NCI-H2171 treated with DMSO at 0.1 percent for 48 hours (cell line): ENCODE measurements at regions not wholly inside any gene's neighbourhood (a gene's known extent, or its start where the extent isn't known, plus 50 kb on each side); places are given as distances from the start of the nearest gene placed in this dataset.
A peak's percentile ranks its signal among the peaks of the same experiment; 100 is the strongest.
"Not testable (repeated sequence)": the region's sequence is repeated elsewhere in the genome, so short reads cannot be mapped to it uniquely, and the experiment has no call there.

Experiments
- DNase-seq: peaks from one replicate; lab custom pipeline; 2025; lab: John Stamatoyannopoulos, UW

DNA sequence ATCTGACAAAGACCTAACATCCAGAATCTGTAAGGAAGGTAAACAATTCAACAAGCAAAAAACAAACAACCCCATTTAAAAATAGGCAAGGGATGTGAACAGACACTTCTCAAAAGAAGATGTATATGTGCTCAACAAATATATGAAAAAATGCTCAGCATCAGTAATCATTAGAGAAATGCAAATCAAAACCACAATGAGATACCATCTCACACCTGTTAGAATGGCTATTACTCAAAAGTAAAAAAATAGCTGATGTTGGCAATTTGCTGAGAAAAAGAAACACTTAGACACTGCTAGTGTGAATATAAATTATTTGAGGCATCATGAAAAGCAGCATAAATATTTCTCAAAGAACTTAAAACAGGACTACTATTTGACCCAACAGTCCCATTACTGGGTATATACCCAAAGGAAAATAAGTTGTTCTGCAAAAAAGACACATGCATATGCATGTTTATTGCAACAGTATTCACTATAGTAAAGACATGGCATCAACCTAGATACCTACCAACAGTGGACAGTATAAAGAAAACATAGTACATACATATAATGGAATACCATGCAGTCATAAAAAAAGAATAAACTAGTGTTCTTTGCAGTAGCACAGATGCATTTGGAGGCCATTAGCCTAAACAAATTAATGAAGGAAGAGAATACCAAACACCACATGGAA lies 980.1 kb downstream of the KCNMA1 start:
- no peak for DNase-seq

GRCh38 chr10:76651154-76651553 lies 986.5 kb downstream of the KCNMA1 start:
- DNase-seq: no peak

- DNase-seq: no peak
Measured at GRCh38 chr10:76649723-76650127, 987.9 kb downstream of the KCNMA1 start.

GRCh38 chr10:76649254-76649653 lies 988.4 kb downstream of the KCNMA1 start:
- DNase-seq: no peak

- DNase-seq: no peak
Measured at GRCh38 chr10:76647301-76647700, 990.3 kb downstream of the KCNMA1 start.

- DNase-seq: no peak
Measured at GRCh38 chr10:76645341-76645740, 992.3 kb downstream of the KCNMA1 start.

DNA sequence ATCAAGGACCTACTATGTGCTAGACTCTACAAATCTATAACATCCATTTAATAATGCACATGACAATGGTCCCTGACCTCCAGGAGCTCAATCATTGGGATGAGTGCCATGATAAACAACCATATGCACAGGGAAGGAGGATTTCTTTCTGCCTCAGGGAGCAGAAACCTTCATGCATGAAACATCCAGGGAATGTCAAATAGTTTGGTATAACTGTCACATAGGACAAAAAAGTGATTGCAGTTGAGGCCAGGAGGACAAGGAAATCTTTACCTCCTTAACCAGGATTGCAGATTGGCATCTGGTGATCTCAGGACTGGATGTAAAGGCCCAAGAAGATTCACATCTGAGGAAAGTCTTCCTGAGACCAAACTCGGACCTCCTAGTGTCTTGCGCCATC lies 993.1 kb downstream of the KCNMA1 start:
- DNase-seq: no peak

DNA sequence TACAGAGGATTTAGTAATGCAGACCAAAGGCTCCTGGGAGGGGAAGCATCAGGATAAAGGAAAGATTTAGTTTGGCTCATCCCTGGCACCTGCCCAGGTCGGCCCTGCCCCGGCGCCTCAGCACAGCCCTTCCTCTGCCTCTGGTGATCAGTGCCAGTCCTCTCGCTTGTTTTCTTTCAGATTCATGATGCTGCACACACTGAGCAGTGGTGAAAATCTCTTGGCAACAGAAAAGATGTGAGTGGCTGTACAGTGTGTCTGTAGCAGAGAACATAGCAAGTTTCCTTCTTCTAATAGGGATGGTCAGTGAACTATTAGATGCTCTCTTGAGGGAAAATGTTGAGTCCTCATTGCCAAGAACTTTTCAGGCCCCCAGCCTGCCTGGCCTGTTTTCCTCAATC lies 994.1 kb downstream of the KCNMA1 start:
- DNase-seq: no peak

- no peak for DNase-seq
Measured at GRCh38 chr10:76642358-76642757, 995.2 kb downstream of the KCNMA1 start.

- peak; percentile 67 for DNase-seq
Measured at GRCh38 chr10:76641215-76641614, 996.4 kb downstream of the KCNMA1 start.

DNA sequence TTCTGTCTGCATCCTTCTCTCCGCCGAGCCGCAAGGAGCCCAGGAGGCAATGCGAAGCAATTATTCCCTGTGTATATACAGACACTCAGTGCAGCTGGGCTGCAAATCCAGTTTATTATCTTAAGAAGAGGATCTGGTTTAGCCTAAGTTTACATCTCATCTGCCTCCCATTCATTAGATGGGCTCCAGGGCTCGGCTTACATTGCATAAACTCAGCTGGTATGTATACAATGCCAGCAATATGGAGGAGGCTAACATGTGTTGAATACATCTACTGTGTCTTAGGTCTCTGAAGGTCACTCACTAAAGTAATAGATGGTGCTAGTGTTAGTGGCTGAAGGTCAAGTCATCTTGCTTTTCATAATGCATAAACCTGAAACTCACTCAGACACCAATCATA lies 996.8 kb downstream of the KCNMA1 start:
- peak; percentile 67 for DNase-seq

DNA sequence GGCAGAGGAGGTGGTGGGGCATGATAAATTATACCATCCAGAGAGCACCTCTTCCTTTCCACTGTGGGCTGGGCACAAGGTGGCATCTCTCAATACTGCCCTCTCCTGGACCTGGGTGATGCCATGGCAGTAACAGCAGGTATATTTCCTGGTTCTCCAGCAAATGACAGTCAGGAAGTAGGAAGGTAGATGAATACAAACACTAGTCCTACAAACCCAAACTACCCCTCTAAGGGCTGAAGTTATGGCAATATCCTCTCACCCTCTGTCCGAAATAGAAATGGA lies 1004.9 kb downstream of the KCNMA1 start:
- no peak for DNase-seq

GRCh38 chr10:76631884-76632766 lies 1005.5 kb downstream of the KCNMA1 start:
- no peak for DNase-seq

DNA sequence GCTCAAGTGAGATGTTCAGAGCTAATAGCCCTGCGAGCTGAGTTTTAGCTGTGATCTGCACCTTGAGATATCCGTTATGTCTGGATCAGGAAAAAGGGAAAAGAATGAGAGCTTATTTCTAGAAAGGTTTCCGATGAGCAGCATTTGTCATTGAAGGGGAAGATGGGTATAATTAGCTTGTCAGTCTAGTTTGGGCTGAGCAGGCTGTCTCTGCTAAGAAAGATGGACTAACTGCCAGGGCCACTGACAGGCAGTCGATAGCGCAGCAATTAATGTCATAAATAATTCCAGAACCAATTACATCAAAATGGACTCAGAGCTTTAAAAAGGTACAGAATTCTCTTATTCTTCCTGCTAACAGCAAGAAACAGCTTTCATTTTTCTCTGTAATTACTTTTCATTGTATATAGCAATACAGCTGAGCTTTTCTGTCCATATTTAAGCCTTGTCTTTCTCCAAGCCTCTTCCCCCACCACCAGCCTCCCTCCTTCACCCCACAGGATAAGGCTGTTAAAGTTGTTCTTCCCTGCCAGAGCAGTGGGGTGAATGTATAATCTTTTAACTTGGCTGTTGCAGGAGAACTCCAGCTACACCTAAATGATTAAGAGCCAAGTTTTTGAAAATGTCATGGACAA lies 1006.5 kb downstream of the KCNMA1 start:
- no peak for DNase-seq

GRCh38 chr10:76628801-76629200 lies 1008.8 kb downstream of the KCNMA1 start:
- DNase-seq: no peak

- DNase-seq: no peak
Measured at GRCh38 chr10:76626386-76626785, 1011.2 kb downstream of the KCNMA1 start.

DNA sequence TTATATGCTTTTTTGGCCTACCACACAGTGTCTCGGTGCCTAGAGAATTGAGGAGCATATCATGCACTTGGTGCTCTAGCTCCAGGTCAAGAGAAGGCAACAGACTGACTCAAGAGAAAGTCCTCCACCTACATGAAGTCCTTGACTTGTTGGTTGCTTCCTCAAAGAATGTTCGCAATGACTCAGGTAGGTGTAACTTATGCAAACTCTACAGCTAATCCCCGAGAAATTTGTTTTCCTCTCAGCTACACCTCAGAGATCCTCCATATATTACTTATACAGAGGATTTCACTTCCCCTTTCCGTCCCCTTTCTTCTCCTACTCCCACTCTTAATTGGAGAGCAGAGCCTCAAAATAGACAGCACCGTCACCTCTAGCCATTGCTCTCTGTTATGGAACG lies 1013.1 kb downstream of the KCNMA1 start:
- no peak for DNase-seq

DNA sequence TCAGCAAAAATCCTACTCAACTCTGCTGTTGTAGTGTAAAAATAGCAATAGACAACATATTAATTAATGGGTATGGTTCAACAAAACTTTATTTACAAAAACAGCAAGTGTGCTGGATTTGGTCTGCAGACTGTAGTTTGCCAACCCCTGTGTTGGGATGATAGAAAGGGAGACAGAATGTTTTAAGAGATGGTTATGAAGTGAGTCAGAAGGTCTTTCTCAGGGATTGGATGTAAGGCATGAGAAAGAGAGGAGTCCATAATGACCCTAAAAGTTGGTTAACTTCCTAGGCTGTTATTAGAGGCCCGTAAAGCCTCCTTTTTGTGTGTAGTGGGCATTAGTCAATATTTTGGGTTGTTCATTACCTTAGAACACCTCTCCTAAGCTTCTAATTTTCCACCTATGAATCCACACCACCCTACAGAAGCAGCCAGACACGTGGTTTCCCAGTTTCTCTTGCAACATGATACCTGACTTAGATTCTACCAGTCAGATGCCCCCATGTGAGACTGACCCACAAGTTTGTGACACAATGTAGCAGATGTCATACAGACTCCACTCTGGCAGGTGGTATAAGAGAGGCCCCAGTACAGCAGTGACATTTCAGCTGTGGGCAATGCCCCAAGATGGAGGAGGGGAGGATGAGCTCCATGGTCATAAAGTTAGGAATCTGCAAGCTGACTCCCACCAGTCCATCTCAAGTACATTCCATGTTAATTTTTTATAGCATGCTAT lies 1015.6 kb downstream of the KCNMA1 start:
- DNase-seq: no peak

- DNase-seq: no peak
Measured at GRCh38 chr10:76618641-76619040, 1019.0 kb downstream of the KCNMA1 start.

DNA sequence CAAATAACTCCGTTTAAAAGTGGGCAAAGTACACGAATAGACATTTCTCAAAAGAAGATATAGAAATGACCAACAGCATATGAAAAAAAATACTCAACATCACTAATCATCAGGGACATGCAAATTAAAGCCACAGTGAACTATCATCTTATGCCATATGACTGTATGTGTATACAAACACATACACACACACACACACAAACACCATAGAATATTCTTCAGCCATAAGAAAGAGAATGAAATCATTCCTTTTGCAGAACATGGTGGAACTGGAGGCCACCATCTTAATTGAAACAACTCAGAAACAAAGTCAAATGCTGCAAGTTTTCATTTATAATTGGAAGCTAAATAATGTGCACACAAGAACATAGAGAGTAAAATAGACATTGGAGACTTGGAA lies 1019.4 kb downstream of the KCNMA1 start:
- no peak for DNase-seq

DNA sequence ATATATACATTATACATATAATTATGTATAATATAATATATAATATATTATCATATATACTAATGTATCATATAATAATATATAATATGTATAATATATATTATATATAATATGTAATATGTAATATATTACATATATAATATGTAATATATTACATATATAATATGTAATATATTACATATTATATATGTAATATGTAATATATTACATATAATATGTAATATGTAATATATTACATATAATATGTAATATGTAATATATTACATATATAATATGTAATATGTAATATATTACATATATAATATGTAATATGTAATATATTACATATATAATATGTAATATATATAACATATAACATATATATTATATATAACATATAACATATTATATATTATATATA lies 1020.9 kb downstream of the KCNMA1 start:
- DNase-seq: not testable (repeated sequence)

GRCh38 chr10:76615049-76615448 lies 1022.6 kb downstream of the KCNMA1 start:
- no peak for DNase-seq
